Astrocyte of the cerebellum (primary cell): ENCODE measurements at regions not wholly inside any gene's neighbourhood (a gene's known extent, or its start where the extent isn't known, plus 50 kb on each side); places are given as distances from the start of the nearest gene placed in this dataset.

Experiments used
- DNase-seq: peaks from one replicate; pipeline ENCODE4 v3.0.0-alpha.2; 2011; ENCODE audit warnings: low read depth
- H3K4me3 ChIP-seq: 2 replicates; pipeline ENCODE4 v1.5.1; 2011; ENCODE audit warnings: mild to moderate bottlenecking, low read depth, low read length, moderate library complexity
- CTCF ChIP-seq: IDR thresholded peaks from 2 replicates; pipeline ENCODE4 v1.5.1; 2012; ENCODE audit warnings: low read length, low read depth, moderate library complexity, mild to moderate bottlenecking; ENCODE audit errors: missing control alignments
- in situ Hi-C: cut with HindIII; loops from 2 replicates; pipeline ENCODE4 v1.10.0; 2017; ENCODE audit warnings: low sequenced_read_pairs

GRCh38 chr21:18937337-18937736 lies 533.8 kb upstream of the TMPRSS15 start:
- in situ Hi-C loops, result no loop called here
- no peak for TF ChIP-seq CTCF
- H3K4me3 ChIP-seq, result no peak overlapping the region
- no peak for DNase-seq

GRCh38 chr21:18940791-18941190 lies 537.2 kb upstream of the TMPRSS15 start:
- H3K4me3 ChIP-seq, result no peak overlapping the region
- DNase-seq, result no peak
- no peak for TF ChIP-seq CTCF
- in situ Hi-C loops, result no loop called here

- in situ Hi-C loops, result no loop called here
- H3K4me3 ChIP-seq, result no peak overlapping the region
- TF ChIP-seq CTCF, result no peak
- DNase-seq, result no peak
These were observed 546.6 kb upstream of the TMPRSS15 start for GRCh38 chr21:18950045-18950740.

- in situ Hi-C loops, result no loop called here
- H3K4me3 ChIP-seq, result no peak overlapping the region
- peak; percentile 48 for TF ChIP-seq CTCF
- peak; percentile 19 for DNase-seq
These were observed 547.9 kb upstream of the TMPRSS15 start for GRCh38 chr21:18951271-18952038.

- in situ Hi-C loops, result no loop called here
- no peak for DNase-seq
- TF ChIP-seq CTCF, result no peak
These were observed 550.9 kb upstream of the TMPRSS15 start for GRCh38 chr21:18954441-18954844.

GRCh38 chr21:18959817-18960216 lies 556.2 kb upstream of the TMPRSS15 start:
- no peak for TF ChIP-seq CTCF
- no peak overlapping the region for H3K4me3 ChIP-seq
- no peak for DNase-seq
- in situ Hi-C loops, result no loop called here

More at GRCh38 chr21:18954441-18954844, 550.9 kb upstream of the TMPRSS15 start:
- no peak overlapping the region for H3K4me3 ChIP-seq
